ENCODE measurements at regions not wholly inside any gene's neighbourhood (a gene's known extent, or its start where the extent isn't known, plus 50 kb on each side); places are given as distances from the start of the nearest gene placed in this dataset.

GRCh38 chr12:74321381-74321780 is 216.3 kb upstream of the ATXN7L3B start (continued):
- TF ChIP-seq ATF2 (IDR thresholded peaks at IDR 0.05; ENCODE audit: low read length) (no peak), CHD7 (IDR thresholded peaks at IDR 0.05; ENCODE audit: insufficient replicate concordance, low read length) (no peak), SP2 (IDR thresholded peaks at IDR 0.05; ENCODE audit: low read length) (no peak), POLR2AphosphoS5 (IDR thresholded peaks at IDR 0.05; ENCODE audit: low read depth, low read length) (no peak), EZH2 (IDR thresholded peaks at IDR 0.05; ENCODE audit: low read depth, low read length, severe bottlenecking) (no peak), TAF1 (IDR thresholded peaks at IDR 0.05; ENCODE audit: low read depth, low read length) (no peak), TAF7 (optimal IDR thresholded peaks at IDR 0.05; ENCODE audit: borderline replicate concordance, low read depth, low read length) (no peak), CTBP2 (IDR thresholded peaks at IDR 0.05; ENCODE audit: borderline replicate concordance, insufficient read depth, insufficient read length, low read length) (no peak)

Measured in H1 (cell line).